ENCODE measurements at regions not wholly inside any gene's neighbourhood (a gene's known extent, or its start where the extent isn't known, plus 50 kb on each side); places are given as distances from the start of the nearest gene placed in this dataset.

- H4K20me1 ChIP-seq (ENCODE audit: insufficient read depth): no peaks in the 10 kb centered on the region
- intact Hi-C loops (cut with micrococcal nuclease): no loop called here
- H3K27ac ChIP-seq (ENCODE audit: low read depth, low read length): no peak overlapping the region
- no peak overlapping the region for H3K4me2 ChIP-seq (ENCODE audit: low read length)
- H3K36me3 ChIP-seq (ENCODE audit: control insufficient read depth in 1 of 2, insufficient read depth in 2 of 2, low read length in 2 of 2): no peaks in the 10 kb centered on the region
- H3K4me3 ChIP-seq (replicated peaks in 1 of 2; ENCODE audit: low read depth in 1 of 2, low read length in 2 of 2): no peak overlapping the region
- no peaks in the 10 kb centered on the region for H3K9me2 ChIP-seq (ENCODE audit: insufficient read depth)
- no peaks in the 10 kb centered on the region for H3K27me3 ChIP-seq (ENCODE audit: insufficient read depth, low read length)
- no peak overlapping the region for H2AFZ ChIP-seq (ENCODE audit: low read depth, low read length, poor library complexity, severe bottlenecking)
- DNase-seq (ENCODE audit: low read depth, low spot score): no peak
- ATAC-seq: no peak
- H3K9me3 ChIP-seq (ENCODE audit: control insufficient read depth in 1 of 2, insufficient read depth in 1 of 2, low read depth in 1 of 2, low read length in 2 of 2): no peaks in the 10 kb centered on the region
- H3K4me1 ChIP-seq (ENCODE audit: control insufficient read depth in 1 of 2, insufficient read depth in 2 of 2, low read length in 2 of 2): no peaks in the 10 kb centered on the region
- BruUV-seq (replicated peaks): no TSS peak
- TF ChIP-seq EGR1 (IDR thresholded peaks at IDR 0.05; ENCODE audit: low read depth) (no peak), REST (IDR thresholded peaks at IDR 0.05; ENCODE audit: low read depth) (no peak), JUND (IDR thresholded peaks at IDR 0.05) (no peak), ATF3 (IDR thresholded peaks at IDR 0.05) (no peak), POLR2A (IDR thresholded peaks at IDR 0.05; ENCODE audit: borderline replicate concordance, extremely low read depth, insufficient read depth, insufficient read length) (no peak), POLR2AphosphoS5 (IDR thresholded peaks at IDR 0.05; ENCODE audit: low read depth, low read length) (no peak), EZH2 (IDR thresholded peaks at IDR 0.05) (no peak), CBX3 (IDR thresholded peaks at IDR 0.05; ENCODE audit: low read depth) (no peak)
- CTCF ChIA-PET: no interaction called here
- POLR2A ChIA-PET: no interaction called here
- RAD21 ChIA-PET (ENCODE audit: low non-redundant PET in 1 of 2, low total read pairs in 2 of 2, uncharacterized antibody in 2 of 2, unreplicated experiment in 2 of 2): no interaction called here
- no peaks in the 10 kb centered on the region for H3K79me2 ChIP-seq (ENCODE audit: insufficient read depth, low read length)
- H3K9ac ChIP-seq (ENCODE audit: low read length): no peak overlapping the region
Measured at GRCh38 chr13:103965506-103966243, 899.5 kb upstream of the SLC10A2 start.

Measured in HCT116 (cell line).